SK-N-SH (cell line): ENCODE measurements at regions not wholly inside any gene's neighbourhood (a gene's known extent, or its start where the extent isn't known, plus 50 kb on each side); places are given as distances from the start of the nearest gene placed in this dataset.

Experiments used
- CTCF ChIA-PET: fragments of 300-600, 350-600 bp; formaldehyde crosslinking; extraction: SDS; loops from one replicate; lab custom pipeline; 2021; lab: Yijun Ruan, JAX
- POLR2A ChIA-PET: fragments of 350-600 bp; sonication (Branson Sonifier 250); formaldehyde crosslinking; extraction: SDS; loops from one replicate; lab custom pipeline; 2020; ENCODE audit warnings: antibody characterized with exemption, inconsistent platforms; lab: Yijun Ruan, JAX
- DNase-seq: peaks from one replicate; pipeline ENCODE4 v3.0.0; 2012
- H2AFZ ChIP-seq: fragments of 200-600 bp; sonication (generic); 2 replicates; pipeline ENCODE4 v1.8.1; 2016; ENCODE audit warnings: antibody characterized with exemption, mild to moderate bottlenecking, low read depth
- H3F3A ChIP-seq: fragments of 200-600 bp; sonication (generic); replicated peaks from 2 replicates; pipeline ENCODE3; 2016; ENCODE audit warnings: antibody characterized with exemption, mild to moderate bottlenecking; ENCODE audit not compliant: insufficient read depth
- H3K27ac ChIP-seq, 2 experiments: fragments of 200-500 bp in 1 of 2; fragments of 200-600 bp in 1 of 2; sonication (Bioruptor generic) in 1 of 2; sonication (generic), shearing (Covaris generic) in 1 of 2; 2 replicates each; pipeline versions ENCODE4 v1.5.1 to v1.6.1; 2014 to 2016; ENCODE audit warnings: low read depth in 2 of 2, inconsistent platforms in 1 of 2, low read length in 1 of 2, mild to moderate bottlenecking in 1 of 2, mixed read lengths in 1 of 2
- H3K27me3 ChIP-seq: fragments of 200-600 bp; sonication (generic), shearing (Covaris generic); 2 replicates; pipeline ENCODE4 v1.6.1; 2016; ENCODE audit warnings: mixed run types; ENCODE audit not compliant: insufficient read depth
- H3K36me3 ChIP-seq, 2 experiments: fragments of 200-500 bp in 1 of 2; fragments of 200-600 bp in 1 of 2; sonication (Bioruptor generic) in 1 of 2; sonication (generic) in 1 of 2; replicated peaks in 1 of 2; 2 replicates each; pipeline versions ENCODE3 to v1.5.1; 2014 to 2016; ENCODE audit warnings: low read length in 1 of 2, mild to moderate bottlenecking in 1 of 2; ENCODE audit not compliant: insufficient read depth in 2 of 2, control insufficient read depth in 1 of 2
- H3K4me1 ChIP-seq, 2 experiments: fragments of 200-500 bp in 1 of 2; fragments of 200-600 bp in 1 of 2; sonication (Bioruptor generic) in 1 of 2; sonication (generic), shearing (Covaris generic) in 1 of 2; 2 replicates each; pipeline versions ENCODE4 v1.5.1 to v1.6.1; 2014 to 2016; ENCODE audit warnings: low read depth in 1 of 2, low read length in 1 of 2, mixed run types in 1 of 2; ENCODE audit not compliant: insufficient read depth in 2 of 2, control insufficient read depth in 1 of 2
- H3K4me2 ChIP-seq: fragments of 200-600 bp; sonication (generic), shearing (Covaris generic); 2 replicates; pipeline ENCODE4 v1.6.1; 2017; ENCODE audit warnings: mixed run types
- H3K4me3 ChIP-seq, 2 experiments: fragments of 200-500 bp in 1 of 2; fragments of 200-600 bp in 1 of 2; sonication (Bioruptor generic) in 1 of 2; sonication (generic), shearing (Covaris generic) in 1 of 2; 2 replicates each; pipeline versions ENCODE4 v1.5.1 to v1.8.1; 2014 to 2016; ENCODE audit warnings: low read depth in 2 of 2, inconsistent platforms in 1 of 2, low read length in 1 of 2, mild to moderate bottlenecking in 1 of 2, mixed read lengths in 1 of 2, moderate library complexity in 1 of 2
- H3K79me2 ChIP-seq: fragments of 200-600 bp; sonication (generic); 2 replicates; pipeline ENCODE4 v1.8.1; 2017; ENCODE audit warnings: mild to moderate bottlenecking; ENCODE audit not compliant: insufficient read depth
- H3K9ac ChIP-seq: fragments of 200-600 bp; sonication (generic); 2 replicates; pipeline ENCODE4 v1.6.1; 2017; ENCODE audit warnings: mixed run types
- H3K9me2 ChIP-seq: fragments of 200-600 bp; sonication (generic); 2 replicates; pipeline ENCODE4 v1.6.1; 2017; ENCODE audit warnings: mixed run types
- H3K9me3 ChIP-seq: fragments of 200-600 bp; sonication (generic); 2 replicates; pipeline ENCODE4 v1.6.1; 2017; ENCODE audit warnings: mixed run types, mild to moderate bottlenecking, moderate library complexity
- H4K20me1 ChIP-seq: fragments of 200-600 bp; sonication (generic); 2 replicates; pipeline ENCODE4 v1.6.1; 2017; ENCODE audit warnings: mild to moderate bottlenecking, mixed run types; ENCODE audit not compliant: insufficient read depth
- FOSL2 ChIP-seq: IDR thresholded peaks from 2 replicates; pipeline ENCODE4 v1.4.0; 2012; ENCODE audit warnings: low read depth, mild to moderate bottlenecking, moderate library complexity, borderline replicate concordance
- FOXJ3 ChIP-seq: sonication (generic); formaldehyde crosslinking; IDR thresholded peaks from 2 replicates; pipeline ENCODE4 v1.5.1; 2020; ENCODE audit warnings: mild to moderate bottlenecking, missing genetic modification reagents
- GABPA ChIP-seq: IDR thresholded peaks from 2 replicates; pipeline ENCODE4 v1.4.0; 2012; ENCODE audit warnings: low read depth, mild to moderate bottlenecking
- GATA2 ChIP-seq: sonication (generic); formaldehyde crosslinking; IDR thresholded peaks from 2 replicates; pipeline ENCODE4 v1.5.0; 2020; ENCODE audit warnings: mild to moderate bottlenecking, missing genetic modification reagents
- NFIC ChIP-seq: IDR thresholded peaks from 2 replicates; pipeline ENCODE4 v1.4.0; 2012; ENCODE audit warnings: borderline replicate concordance
- NRF1 ChIP-seq: IDR thresholded peaks from 2 replicates; pipeline ENCODE4 v1.6.1; 2012; ENCODE audit warnings: low read depth, mild to moderate bottlenecking, low read length
- RCOR1 ChIP-seq: fragments of 150-350 bp; IDR thresholded peaks from 2 replicates; pipeline ENCODE4 v1.6.1; 2017; ENCODE audit warnings: antibody characterized with exemption, low read length
- RFX5 ChIP-seq: IDR thresholded peaks from 2 replicates; pipeline ENCODE4 v1.6.1; 2012; ENCODE audit warnings: mild to moderate bottlenecking, improper control_type of control experiment, low read length
- SMC3 ChIP-seq: IDR thresholded peaks from 2 replicates; pipeline ENCODE4 v1.6.1; 2012; ENCODE audit warnings: low read depth, low read length, improper control_type of control experiment
- TCF12 ChIP-seq: IDR thresholded peaks from 2 replicates; pipeline ENCODE4 v1.4.0; 2012
- TEAD4 ChIP-seq: IDR thresholded peaks from 2 replicates; pipeline ENCODE4 v1.4.0; 2012; ENCODE audit warnings: mild to moderate bottlenecking, borderline replicate concordance; ENCODE audit not compliant: insufficient read depth
- WGBS: methylation state at CpG from one replicate; pipeline ENCODE4 v1.1.6; 2017; ENCODE audit warnings: low lambda C conversion rate; 5-methylcytosine and 5-hydroxymethylcytosine counted together
- TF ChIP-seq, protein P1 (sequence below): fragments of 150-350 bp; IDR thresholded peaks from 2 replicates; pipeline ENCODE4 v1.6.1; 2016; ENCODE audit warnings: mild to moderate bottlenecking, low read depth, low read length
- TF ChIP-seq, protein P2 (sequence below): IDR thresholded peaks from 2 replicates; pipeline ENCODE4 v1.4.0; 2012; ENCODE audit warnings: low read depth, borderline replicate concordance
- TF ChIP-seq, protein P3 (sequence below): fragments of 150-350 bp; IDR thresholded peaks from 2 replicates; pipeline ENCODE4 v1.6.1; 2017; ENCODE audit warnings: antibody characterized with exemption, low read length, low read depth, borderline replicate concordance
- TF ChIP-seq, protein P4 (sequence below): IDR thresholded peaks from 2 replicates; pipeline ENCODE4 v1.6.1; 2012; ENCODE audit warnings: mild to moderate bottlenecking, low read depth, low read length, moderate library complexity

DNA sequence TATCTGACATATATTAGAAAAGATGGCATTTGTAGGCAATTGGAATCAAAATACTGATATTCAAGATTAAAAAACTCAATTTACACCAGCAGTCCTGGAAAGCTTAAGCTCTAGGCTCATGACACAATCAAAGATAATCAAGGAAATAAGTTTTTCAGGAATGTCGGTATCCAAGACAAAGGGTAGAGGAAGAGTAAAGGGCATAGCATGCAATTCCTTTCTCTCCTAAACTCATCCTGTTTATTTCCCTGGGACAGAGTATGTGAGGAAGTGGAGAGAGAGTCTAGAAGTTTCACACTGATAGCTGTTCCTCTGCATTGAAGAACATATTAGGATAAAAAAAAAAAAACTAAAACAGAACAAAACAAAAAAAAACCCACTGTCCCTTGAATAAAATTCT lies 2452.1 kb downstream of the PCDH9 start:
- H3F3A ChIP-seq, result no peaks in the 10 kb centered on the region
- no peak overlapping the region for H3K4me2 ChIP-seq
- no peaks in the 10 kb centered on the region for H3K36me3 ChIP-seq
- H2AFZ ChIP-seq, result no peak overlapping the region
- no peaks in the 10 kb centered on the region for H3K9me3 ChIP-seq
- H3K4me3 ChIP-seq, result no peak overlapping the region
- no peak overlapping the region for H3K27ac ChIP-seq
- no peaks in the 10 kb centered on the region; a peak in 1 of 4 replicates for H3K4me1 ChIP-seq
- no peaks in the 10 kb centered on the region for H3K27me3 ChIP-seq
- H3K79me2 ChIP-seq, result no peaks in the 10 kb centered on the region
- POLR2A ChIA-PET, result no interaction called here
- TF ChIP-seq TCF12 (no peak), GATA2 (CRISPR knock-in tag) (no peak), GABPA (no peak)
- CTCF ChIA-PET, result no interaction called here
- DNase-seq, result no peak
- WGBS, result 70% methylated on average over 1 of the region's 1 CpG
- no peaks in the 10 kb centered on the region for H4K20me1 ChIP-seq
- H3K9me2 ChIP-seq, result no peaks in the 10 kb centered on the region; the same call in 1 of the 2 replicates
- no peak overlapping the region for H3K9ac ChIP-seq

DNA sequence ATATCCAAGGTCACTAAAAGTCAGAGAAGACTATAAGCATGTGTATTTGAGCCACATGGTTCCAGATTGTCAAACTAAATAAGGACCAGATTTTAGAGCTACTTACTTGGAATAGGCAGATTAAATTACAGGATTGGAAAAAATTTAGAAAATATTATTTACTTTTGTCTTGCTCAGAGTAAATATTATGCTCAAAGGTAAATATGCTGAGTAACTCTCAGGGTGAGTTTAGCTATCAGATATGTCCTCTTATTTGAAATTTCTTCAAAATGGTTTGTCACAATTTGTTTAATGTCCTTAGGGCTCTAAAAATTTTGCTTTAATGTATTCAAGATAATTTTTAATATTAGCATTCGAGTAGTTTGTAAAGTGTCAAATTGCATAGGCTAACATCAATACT lies 2455.2 kb downstream of the PCDH9 start:
- H3K4me1 ChIP-seq, result no peaks in the 10 kb centered on the region
- H3K4me2 ChIP-seq, result no peak overlapping the region
- no peaks in the 10 kb centered on the region for H3K27me3 ChIP-seq
- no peaks in the 10 kb centered on the region for H3K36me3 ChIP-seq
- H3K9me3 ChIP-seq, result no peaks in the 10 kb centered on the region
- no peak overlapping the region for H2AFZ ChIP-seq
- H3K9me2 ChIP-seq, result no peaks in the 10 kb centered on the region
- POLR2A ChIA-PET, result no interaction called here
- no peaks in the 10 kb centered on the region for H4K20me1 ChIP-seq
- H3K27ac ChIP-seq, result no peak overlapping the region
- H3K79me2 ChIP-seq, result no peaks in the 10 kb centered on the region
- 86% methylated on average over 1 of the region's 1 CpG for WGBS
- no peak for DNase-seq
- CTCF ChIA-PET, result no interaction called here
- no peak overlapping the region for H3K4me3 ChIP-seq
- H3F3A ChIP-seq, result no peaks in the 10 kb centered on the region
- no peak overlapping the region for H3K9ac ChIP-seq
- TF ChIP-seq, protein P1, sequence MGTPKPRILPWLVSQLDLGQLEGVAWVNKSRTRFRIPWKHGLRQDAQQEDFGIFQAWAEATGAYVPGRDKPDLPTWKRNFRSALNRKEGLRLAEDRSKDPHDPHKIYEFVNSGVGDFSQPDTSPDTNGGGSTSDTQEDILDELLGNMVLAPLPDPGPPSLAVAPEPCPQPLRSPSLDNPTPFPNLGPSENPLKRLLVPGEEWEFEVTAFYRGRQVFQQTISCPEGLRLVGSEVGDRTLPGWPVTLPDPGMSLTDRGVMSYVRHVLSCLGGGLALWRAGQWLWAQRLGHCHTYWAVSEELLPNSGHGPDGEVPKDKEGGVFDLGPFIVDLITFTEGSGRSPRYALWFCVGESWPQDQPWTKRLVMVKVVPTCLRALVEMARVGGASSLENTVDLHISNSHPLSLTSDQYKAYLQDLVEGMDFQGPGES, result no peak
- TF ChIP-seq RCOR1 (no peak), GABPA (no peak), SMC3 (no peak), FOSL2 (no peak), NRF1 (no peak), FOXJ3 (CRISPR knock-in tag) (no peak), NFIC (no peak), RFX5 (no peak), TEAD4 (no peak)
- TF ChIP-seq, protein P2, sequence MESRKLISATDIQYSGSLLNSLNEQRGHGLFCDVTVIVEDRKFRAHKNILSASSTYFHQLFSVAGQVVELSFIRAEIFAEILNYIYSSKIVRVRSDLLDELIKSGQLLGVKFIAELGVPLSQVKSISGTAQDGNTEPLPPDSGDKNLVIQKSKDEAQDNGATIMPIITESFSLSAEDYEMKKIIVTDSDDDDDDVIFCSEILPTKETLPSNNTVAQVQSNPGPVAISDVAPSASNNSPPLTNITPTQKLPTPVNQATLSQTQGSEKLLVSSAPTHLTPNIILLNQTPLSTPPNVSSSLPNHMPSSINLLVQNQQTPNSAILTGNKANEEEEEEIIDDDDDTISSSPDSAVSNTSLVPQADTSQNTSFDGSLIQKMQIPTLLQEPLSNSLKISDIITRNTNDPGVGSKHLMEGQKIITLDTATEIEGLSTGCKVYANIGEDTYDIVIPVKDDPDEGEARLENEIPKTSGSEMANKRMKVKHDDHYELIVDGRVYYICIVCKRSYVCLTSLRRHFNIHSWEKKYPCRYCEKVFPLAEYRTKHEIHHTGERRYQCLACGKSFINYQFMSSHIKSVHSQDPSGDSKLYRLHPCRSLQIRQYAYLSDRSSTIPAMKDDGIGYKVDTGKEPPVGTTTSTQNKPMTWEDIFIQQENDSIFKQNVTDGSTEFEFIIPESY, result no peak
- TF ChIP-seq, protein P3, sequence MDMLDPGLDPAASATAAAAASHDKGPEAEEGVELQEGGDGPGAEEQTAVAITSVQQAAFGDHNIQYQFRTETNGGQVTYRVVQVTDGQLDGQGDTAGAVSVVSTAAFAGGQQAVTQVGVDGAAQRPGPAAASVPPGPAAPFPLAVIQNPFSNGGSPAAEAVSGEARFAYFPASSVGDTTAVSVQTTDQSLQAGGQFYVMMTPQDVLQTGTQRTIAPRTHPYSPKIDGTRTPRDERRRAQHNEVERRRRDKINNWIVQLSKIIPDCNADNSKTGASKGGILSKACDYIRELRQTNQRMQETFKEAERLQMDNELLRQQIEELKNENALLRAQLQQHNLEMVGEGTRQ, result no peak
- TF ChIP-seq, protein P4, sequence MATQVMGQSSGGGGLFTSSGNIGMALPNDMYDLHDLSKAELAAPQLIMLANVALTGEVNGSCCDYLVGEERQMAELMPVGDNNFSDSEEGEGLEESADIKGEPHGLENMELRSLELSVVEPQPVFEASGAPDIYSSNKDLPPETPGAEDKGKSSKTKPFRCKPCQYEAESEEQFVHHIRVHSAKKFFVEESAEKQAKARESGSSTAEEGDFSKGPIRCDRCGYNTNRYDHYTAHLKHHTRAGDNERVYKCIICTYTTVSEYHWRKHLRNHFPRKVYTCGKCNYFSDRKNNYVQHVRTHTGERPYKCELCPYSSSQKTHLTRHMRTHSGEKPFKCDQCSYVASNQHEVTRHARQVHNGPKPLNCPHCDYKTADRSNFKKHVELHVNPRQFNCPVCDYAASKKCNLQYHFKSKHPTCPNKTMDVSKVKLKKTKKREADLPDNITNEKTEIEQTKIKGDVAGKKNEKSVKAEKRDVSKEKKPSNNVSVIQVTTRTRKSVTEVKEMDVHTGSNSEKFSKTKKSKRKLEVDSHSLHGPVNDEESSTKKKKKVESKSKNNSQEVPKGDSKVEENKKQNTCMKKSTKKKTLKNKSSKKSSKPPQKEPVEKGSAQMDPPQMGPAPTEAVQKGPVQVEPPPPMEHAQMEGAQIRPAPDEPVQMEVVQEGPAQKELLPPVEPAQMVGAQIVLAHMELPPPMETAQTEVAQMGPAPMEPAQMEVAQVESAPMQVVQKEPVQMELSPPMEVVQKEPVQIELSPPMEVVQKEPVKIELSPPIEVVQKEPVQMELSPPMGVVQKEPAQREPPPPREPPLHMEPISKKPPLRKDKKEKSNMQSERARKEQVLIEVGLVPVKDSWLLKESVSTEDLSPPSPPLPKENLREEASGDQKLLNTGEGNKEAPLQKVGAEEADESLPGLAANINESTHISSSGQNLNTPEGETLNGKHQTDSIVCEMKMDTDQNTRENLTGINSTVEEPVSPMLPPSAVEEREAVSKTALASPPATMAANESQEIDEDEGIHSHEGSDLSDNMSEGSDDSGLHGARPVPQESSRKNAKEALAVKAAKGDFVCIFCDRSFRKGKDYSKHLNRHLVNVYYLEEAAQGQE, result no peak
